ENCODE measurements at regions not wholly inside any gene's neighbourhood (a gene's known extent, or its start where the extent isn't known, plus 50 kb on each side); places are given as distances from the start of the nearest gene placed in this dataset.

- TF ChIP-seq EP300 (IDR thresholded peaks at IDR 0.05; ENCODE audit: borderline replicate concordance) (no peak), RAD21 (IDR thresholded peaks at IDR 0.05; ENCODE audit: low read depth) (no peak), REST (IDR thresholded peaks at IDR 0.05; ENCODE audit: low read depth) (no peak), TCF12 (IDR thresholded peaks at IDR 0.05; ENCODE audit: low read depth) (no peak)
Observed at GRCh38 chr11:91686281-91686680, 538.3 kb upstream of the FAT3 start.

Measured in Ishikawa (cell line).